ENCODE measurements at regions not wholly inside any gene's neighbourhood (a gene's known extent, or its start where the extent isn't known, plus 50 kb on each side); places are given as distances from the start of the nearest gene placed in this dataset.

DNA sequence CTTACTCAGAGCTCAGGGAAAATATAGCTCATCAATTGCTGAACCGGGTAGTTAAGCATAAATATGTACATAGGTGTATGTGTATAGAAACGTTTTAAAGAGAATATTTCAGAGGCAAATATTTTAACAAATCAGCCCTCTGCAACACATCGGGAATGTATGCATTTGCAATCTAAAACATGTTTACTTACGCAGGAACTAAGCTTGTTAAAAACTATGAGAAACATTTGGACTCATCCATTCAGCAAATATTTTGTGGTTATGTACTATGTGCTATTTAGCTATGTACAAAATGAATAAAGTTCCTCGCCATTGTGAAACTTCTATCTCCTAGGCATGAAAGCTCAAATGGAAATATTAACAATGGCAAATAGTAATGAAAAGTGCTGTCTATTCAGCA is 469.9 kb downstream of the ARHGEF28 start:
- H3K9me3 ChIP-seq = peaks cover 3% of the 10 kb centered on the region
- H3K27me3 ChIP-seq = no peaks in the 10 kb centered on the region
- no peak for DNase-seq
- H3K4me3 ChIP-seq = no peak overlapping the region
- H3K36me3 ChIP-seq = no peaks in the 10 kb centered on the region

- Histone ChIP-seq H3K4me3 (no peak overlapping the region), H3K36me3 (no peaks in the 10 kb centered on the region), H3K9me3 (peaks cover 3% of the 10 kb centered on the region), H3K27me3 (no peaks in the 10 kb centered on the region)
- DNase-seq = no peak
These were observed 468.7 kb downstream of the ARHGEF28 start for GRCh38 chr5:74094782-74095108.

- Histone ChIP-seq H3K36me3 (no peaks in the 10 kb centered on the region), H3K27me3 (no peaks in the 10 kb centered on the region), H3K9me3 (peaks cover 3% of the 10 kb centered on the region; the same call in 1 of the 2 replicates), H3K4me3 (no peak overlapping the region)
- DNase-seq = no peak
These were observed 468.2 kb downstream of the ARHGEF28 start for GRCh38 chr5:74094096-74094781.

GRCh38 chr5:74093561-74093960 is 467.6 kb downstream of the ARHGEF28 start:
- Histone ChIP-seq H3K36me3 (no peaks in the 10 kb centered on the region), H3K27me3 (no peaks in the 10 kb centered on the region), H3K4me3 (no peak overlapping the region), H3K9me3 (no peaks in the 10 kb centered on the region)
- no peak for DNase-seq

DNA sequence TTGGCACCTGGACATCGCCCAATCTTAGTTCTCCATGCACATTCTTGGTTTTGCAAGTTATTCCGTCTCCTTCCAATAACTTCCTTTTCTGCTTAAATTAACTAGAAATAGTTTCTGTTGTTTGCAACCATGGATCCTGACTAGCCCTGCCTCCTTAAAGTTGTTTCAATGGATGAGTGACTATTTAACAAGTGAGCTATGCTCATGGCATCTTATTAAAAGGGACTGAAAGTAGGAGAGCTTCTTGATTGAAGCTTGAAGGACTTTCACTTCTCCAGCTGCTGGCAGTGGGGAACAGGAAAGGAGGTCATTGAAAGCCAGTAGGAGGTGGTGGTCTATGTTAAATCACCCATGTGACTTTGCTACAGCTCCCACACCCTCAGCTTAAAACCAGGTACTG is 466.8 kb downstream of the ARHGEF28 start:
- H3K27me3 ChIP-seq = no peaks in the 10 kb centered on the region
- no peaks in the 10 kb centered on the region for H3K9me3 ChIP-seq
- no peaks in the 10 kb centered on the region for H3K36me3 ChIP-seq
- DNase-seq = no peak
- no peak overlapping the region for H3K4me3 ChIP-seq

DNA sequence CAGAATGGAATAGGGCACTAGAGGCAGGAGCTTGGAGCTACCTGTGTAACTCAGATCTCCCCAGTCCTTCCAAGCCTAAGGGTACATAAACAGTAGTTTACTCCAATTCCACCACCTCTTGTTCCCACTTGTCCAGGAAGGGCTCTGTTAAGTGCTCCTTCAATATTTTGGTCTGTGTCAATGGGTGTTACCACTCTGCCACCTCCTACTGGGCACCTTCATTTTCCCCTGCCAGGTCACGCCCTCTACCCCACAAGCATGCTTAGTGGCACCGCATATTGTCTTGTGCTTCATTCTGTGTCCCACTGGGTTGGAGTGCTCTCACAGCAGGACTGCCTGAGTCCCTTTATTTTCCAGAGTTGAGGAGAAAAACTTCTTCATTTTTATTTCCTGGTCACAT is 459.8 kb downstream of the ARHGEF28 start:
- no peak overlapping the region for H3K4me3 ChIP-seq
- H3K36me3 ChIP-seq = no peaks in the 10 kb centered on the region
- no peaks in the 10 kb centered on the region for H3K27me3 ChIP-seq
- no peak for DNase-seq
- H3K9me3 ChIP-seq = no peaks in the 10 kb centered on the region

GRCh38 chr5:74085186-74085585 is 459.2 kb downstream of the ARHGEF28 start:
- Histone ChIP-seq H3K4me3 (no peak overlapping the region), H3K9me3 (no peaks in the 10 kb centered on the region), H3K36me3 (no peaks in the 10 kb centered on the region), H3K27me3 (no peaks in the 10 kb centered on the region)
- no peak for DNase-seq

GRCh38 chr5:74083096-74083791 is 457.2 kb downstream of the ARHGEF28 start:
- DNase-seq = no peak
- Histone ChIP-seq H3K4me3 (no peak overlapping the region), H3K9me3 (no peaks in the 10 kb centered on the region), H3K36me3 (no peaks in the 10 kb centered on the region), H3K27me3 (no peaks in the 10 kb centered on the region)

DNA sequence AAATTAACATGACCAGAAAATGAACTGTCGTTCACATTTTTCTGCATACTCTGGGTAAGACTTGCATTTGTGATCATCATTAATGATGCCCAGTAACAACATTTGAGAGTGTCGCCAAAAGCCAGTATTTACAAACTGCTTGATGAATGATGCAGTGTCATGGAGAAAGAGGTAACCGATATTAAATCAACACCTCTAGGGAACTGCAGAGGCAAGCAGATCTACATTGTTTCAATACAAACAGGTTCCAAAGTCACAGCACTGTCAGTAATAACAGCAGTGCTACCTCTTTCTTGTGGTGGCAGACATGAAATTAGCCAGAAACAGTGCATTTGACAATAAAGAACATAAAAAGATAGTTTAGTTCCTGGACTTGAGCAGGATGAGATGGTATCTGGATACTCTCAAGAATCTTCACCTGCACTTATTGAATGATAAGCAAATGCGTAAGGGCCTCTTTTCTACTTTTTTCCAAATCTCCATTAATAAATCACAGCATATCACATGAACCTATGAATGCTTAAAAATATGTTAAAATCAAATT is 456.6 kb downstream of the ARHGEF28 start:
- Histone ChIP-seq H3K4me3 (no peak overlapping the region), H3K36me3 (no peaks in the 10 kb centered on the region), H3K27me3 (no peaks in the 10 kb centered on the region), H3K9me3 (no peaks in the 10 kb centered on the region)
- DNase-seq = no peak

DNA sequence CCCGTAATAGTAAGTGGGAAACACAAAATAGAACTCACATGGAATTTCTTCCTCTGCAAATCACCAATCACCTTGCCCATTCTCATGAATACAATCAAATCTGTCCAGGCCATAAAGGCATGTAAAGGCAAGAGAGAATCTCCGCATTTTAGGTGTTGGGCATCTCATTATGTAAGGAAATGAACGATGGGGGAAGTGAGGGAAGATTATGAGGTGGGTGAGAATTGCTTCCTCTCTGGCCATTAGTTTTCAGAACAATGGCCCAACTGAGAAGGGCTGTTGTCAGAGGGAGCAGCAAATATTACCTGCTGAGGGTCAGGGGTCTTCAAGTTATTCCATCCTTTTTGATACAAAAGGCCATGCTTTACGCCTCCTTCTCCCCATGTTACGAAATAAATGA is 455.1 kb downstream of the ARHGEF28 start:
- Histone ChIP-seq H3K36me3 (no peaks in the 10 kb centered on the region), H3K27me3 (no peaks in the 10 kb centered on the region), H3K4me3 (no peak overlapping the region), H3K9me3 (no peaks in the 10 kb centered on the region)
- no peak for DNase-seq

DNA sequence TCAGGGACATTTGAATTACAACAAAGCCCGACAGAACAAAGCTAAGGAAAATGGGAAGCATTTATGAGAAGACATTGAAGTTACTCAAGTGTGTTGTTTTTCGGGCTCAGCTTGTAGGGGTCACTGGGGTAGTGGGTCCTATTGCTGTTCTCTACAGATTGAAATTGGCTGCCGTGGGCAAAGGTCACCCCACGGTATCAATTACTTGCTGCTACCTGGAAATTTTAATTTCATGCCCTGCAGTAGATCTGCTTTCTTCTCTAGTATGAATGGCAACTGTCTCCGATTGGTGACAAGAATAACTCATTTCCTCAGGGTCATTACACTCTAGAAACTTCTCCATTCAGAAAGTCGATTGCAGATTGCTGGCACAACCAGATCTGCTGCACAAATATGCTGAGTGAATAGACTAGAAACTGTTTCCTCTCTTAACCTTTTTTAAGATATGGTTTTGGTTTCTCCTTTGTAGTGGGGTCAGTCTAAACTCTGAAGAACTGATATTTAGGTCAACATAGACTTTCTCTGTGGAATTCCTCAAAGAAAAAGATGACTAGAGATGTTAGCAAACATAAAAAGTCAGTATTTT is 454.1 kb downstream of the ARHGEF28 start:
- no peak for DNase-seq
- Histone ChIP-seq H3K27me3 (no peaks in the 10 kb centered on the region), H3K36me3 (no peaks in the 10 kb centered on the region), H3K9me3 (no peaks in the 10 kb centered on the region), H3K4me3 (no peak overlapping the region)

DNA sequence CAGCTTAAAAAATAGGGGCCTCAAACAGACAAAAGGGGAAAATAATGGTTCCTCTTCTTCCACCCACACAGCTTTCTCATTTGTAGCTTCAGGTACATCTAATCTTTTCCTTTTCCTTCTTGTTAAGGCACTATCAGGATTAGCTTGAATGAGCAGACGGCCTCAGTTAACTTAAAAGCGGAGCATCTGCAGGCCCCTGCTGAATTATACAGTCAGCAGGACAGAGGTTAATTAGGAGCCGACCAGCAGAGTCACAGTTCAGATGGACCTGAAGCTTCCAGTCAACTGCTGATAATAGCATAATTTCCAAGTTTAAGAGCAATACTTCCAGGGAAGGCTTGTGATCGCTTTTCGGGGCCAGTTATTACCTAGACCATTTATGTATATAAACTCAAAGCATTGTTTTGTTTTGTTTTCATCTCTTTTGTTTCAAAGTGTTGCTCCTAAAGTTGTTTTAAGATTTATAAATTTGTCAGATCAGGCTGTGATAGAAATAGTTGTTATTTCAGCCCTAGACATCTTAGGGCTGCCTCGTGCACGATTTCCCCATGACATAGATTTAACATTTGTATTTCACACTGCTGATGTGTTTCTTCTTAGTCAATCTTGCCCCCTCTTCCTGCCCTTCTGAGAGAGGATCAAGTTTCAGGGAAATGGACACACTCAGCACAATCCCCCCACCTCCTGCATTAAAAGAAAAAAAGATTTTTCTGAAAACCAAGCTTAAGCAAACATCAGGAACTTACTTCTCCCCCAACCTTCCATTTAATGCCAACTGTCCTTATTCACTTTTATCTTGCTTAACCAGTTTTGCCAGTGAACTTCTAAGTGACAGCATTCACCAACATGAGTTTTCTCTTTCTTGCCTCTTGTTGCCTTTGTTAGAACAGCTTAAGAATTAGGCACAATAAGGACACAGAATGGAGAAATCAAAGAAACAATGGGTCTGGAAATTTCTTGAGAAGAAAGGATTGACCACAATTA is 449.8 kb downstream of the ARHGEF28 start:
- no peaks in the 10 kb centered on the region for H3K9me3 ChIP-seq
- no peak for DNase-seq
- no peaks in the 10 kb centered on the region for H3K36me3 ChIP-seq

DNA sequence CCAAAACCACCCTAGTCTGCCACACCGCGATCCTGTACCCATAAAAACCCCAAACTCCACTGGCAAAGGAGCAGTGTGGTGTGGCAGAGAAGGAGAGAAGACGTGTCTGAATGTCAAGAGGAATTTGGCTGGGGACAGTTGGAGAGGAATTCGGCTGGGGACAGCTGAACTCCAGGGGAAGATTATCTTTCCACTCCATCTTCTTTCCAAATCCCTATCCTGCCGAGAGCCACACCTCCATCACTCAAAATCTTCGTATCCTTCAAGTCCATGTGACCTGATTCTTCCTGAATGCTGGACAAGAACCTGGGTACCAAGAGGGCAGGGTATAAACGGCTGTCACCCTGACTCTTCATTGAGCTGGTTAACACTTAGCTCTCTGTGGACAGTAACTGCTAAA is 448.1 kb downstream of the ARHGEF28 start:
- H3K27me3 ChIP-seq = no peaks in the 10 kb centered on the region
- H3K9me3 ChIP-seq = no peaks in the 10 kb centered on the region
- H3K4me3 ChIP-seq = no peak overlapping the region
- H3K36me3 ChIP-seq = no peaks in the 10 kb centered on the region
- no peak for DNase-seq

More for the DNA sequence above, 449.8 kb downstream of the ARHGEF28 start:
- H3K4me3 ChIP-seq = no peak overlapping the region
- H3K27me3 ChIP-seq = no peaks in the 10 kb centered on the region

GRCh38 chr5:74073257-74073656 is 447.3 kb downstream of the ARHGEF28 start:
- H3K36me3 ChIP-seq = no peaks in the 10 kb centered on the region
- no peaks in the 10 kb centered on the region for H3K9me3 ChIP-seq
- DNase-seq = no peak
- H3K4me3 ChIP-seq = no peak overlapping the region
- H3K27me3 ChIP-seq = no peaks in the 10 kb centered on the region

DNA sequence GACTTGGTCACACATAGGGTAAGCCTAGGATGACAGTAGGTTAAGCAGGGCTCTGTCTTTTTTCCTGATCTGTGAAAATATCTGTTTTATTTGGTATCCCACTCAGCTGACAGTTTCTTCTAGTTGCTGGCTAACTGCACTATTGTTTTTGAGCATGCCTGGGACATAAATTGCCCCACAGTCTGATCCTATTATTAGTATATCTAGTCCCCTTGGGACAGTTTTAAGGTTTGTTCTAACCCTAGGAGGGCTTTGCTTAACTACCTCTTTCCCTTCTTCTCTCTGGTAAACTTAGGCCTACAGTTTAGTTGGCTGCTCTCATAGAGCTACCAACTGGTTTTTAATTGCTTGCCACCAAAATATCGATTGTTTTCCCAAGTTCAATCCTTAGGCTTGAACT is 446.6 kb downstream of the ARHGEF28 start:
- no peaks in the 10 kb centered on the region for H3K9me3 ChIP-seq
- H3K27me3 ChIP-seq = no peaks in the 10 kb centered on the region
- H3K4me3 ChIP-seq = no peak overlapping the region
- H3K36me3 ChIP-seq = no peaks in the 10 kb centered on the region
- no peak for DNase-seq

GRCh38 chr5:74070766-74071165 is 444.8 kb downstream of the ARHGEF28 start:
- no peak for DNase-seq
- Histone ChIP-seq H3K9me3 (no peaks in the 10 kb centered on the region), H3K36me3 (no peaks in the 10 kb centered on the region), H3K27me3 (no peaks in the 10 kb centered on the region), H3K4me3 (no peak overlapping the region)

DNA sequence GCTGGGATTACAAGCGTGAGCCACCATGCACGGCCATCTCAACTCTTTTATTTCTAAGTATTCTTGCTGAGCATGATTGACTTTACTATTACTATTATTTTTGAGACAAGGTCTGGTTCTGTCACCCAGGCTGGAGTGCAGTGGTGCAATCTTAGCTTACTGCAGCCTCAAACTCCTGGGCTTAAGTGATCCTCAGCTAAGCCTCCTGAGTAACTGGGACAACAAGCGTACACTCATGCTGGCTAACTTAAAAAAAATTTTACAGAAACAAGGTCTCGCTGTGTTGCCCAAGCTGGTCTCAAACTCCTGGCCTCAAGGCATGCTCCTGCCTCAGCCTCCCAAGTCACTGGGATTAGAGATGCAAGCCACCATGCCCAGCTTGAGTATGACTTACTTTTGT is 443.7 kb downstream of the ARHGEF28 start:
- Histone ChIP-seq H3K9me3 (no peaks in the 10 kb centered on the region), H3K4me3 (no peak overlapping the region), H3K36me3 (no peaks in the 10 kb centered on the region), H3K27me3 (no peaks in the 10 kb centered on the region)
- no peak for DNase-seq

All from MG63 (cell line).